Osteocyte (in vitro differentiated cells): ENCODE measurements at regions not wholly inside any gene's neighbourhood (a gene's known extent, or its start where the extent isn't known, plus 50 kb on each side); places are given as distances from the start of the nearest gene placed in this dataset.

Experiments
- DNase-seq: peaks from one replicate; pipeline ENCODE4 v3.0.0; 2021; ENCODE audit warnings: mixed read lengths; ENCODE audit not compliant: unreplicated experiment; ENCODE audit errors: extremely low spot score
- H3K27ac Mint-ChIP-seq: one replicate; pipeline ENCODE4 v1.8.0; 2021; ENCODE audit warnings: mild to moderate bottlenecking, mixed read lengths; ENCODE audit not compliant: unreplicated experiment
- H3K27me3 Mint-ChIP-seq: one replicate; pipeline ENCODE4 v1.8.0; 2021; ENCODE audit warnings: mixed read lengths; ENCODE audit not compliant: unreplicated experiment
- H3K36me3 Mint-ChIP-seq: one replicate; pipeline ENCODE4 v1.8.0; 2021; ENCODE audit warnings: mixed read lengths; ENCODE audit not compliant: unreplicated experiment
- H3K4me1 Mint-ChIP-seq: one replicate; pipeline ENCODE4 v1.8.0; 2021; ENCODE audit warnings: mixed read lengths; ENCODE audit not compliant: unreplicated experiment
- H3K4me3 Mint-ChIP-seq: one replicate; pipeline ENCODE4 v1.8.0; 2021; ENCODE audit warnings: mild to moderate bottlenecking, moderate library complexity, mixed read lengths; ENCODE audit not compliant: unreplicated experiment
- H3K9me3 Mint-ChIP-seq: one replicate; pipeline ENCODE4 v1.8.0; 2021; ENCODE audit warnings: mixed read lengths; ENCODE audit not compliant: unreplicated experiment
- CTCF ChIP-seq: fragments of 200-600 bp; sonication (generic); IDR thresholded peaks from 2 replicates; pipeline ENCODE4 v1.5.0; 2021; ENCODE audit warnings: antibody characterized with exemption, mild to moderate bottlenecking, moderate library complexity

GRCh38 chr4:123505095-123506010 lies 108.8 kb downstream of the SPRY1 start:
- DNase-seq = no peak
- H3K27ac Mint-ChIP-seq = peak overlapping the region; percentile 96
- H3K27me3 Mint-ChIP-seq = no peaks in the 10 kb centered on the region
- H3K36me3 Mint-ChIP-seq = peaks cover 2% of the 10 kb centered on the region
- H3K4me1 Mint-ChIP-seq = peaks cover 18% of the 10 kb centered on the region
- TF ChIP-seq CTCF = no peak
- no peaks in the 10 kb centered on the region for H3K9me3 Mint-ChIP-seq
- peak overlapping the region; percentile 92 for H3K4me3 Mint-ChIP-seq

GRCh38 chr4:123506011-123506695 lies 109.6 kb downstream of the SPRY1 start:
- Mint-ChIP-seq H3K9me3 (no peaks in the 10 kb centered on the region), H3K36me3 (peaks cover 2% of the 10 kb centered on the region), H3K4me1 (peaks cover 20% of the 10 kb centered on the region), H3K4me3 (peak overlapping the region; percentile 92), H3K27me3 (no peaks in the 10 kb centered on the region), H3K27ac (peak overlapping the region; percentile 96)
- TF ChIP-seq CTCF = no peak
- no peak for DNase-seq

GRCh38 chr4:123507376-123507775 lies 110.8 kb downstream of the SPRY1 start:
- Mint-ChIP-seq H3K27ac (no peak overlapping the region), H3K36me3 (peaks cover 2% of the 10 kb centered on the region), H3K4me3 (no peak overlapping the region), H3K9me3 (no peaks in the 10 kb centered on the region), H3K4me1 (peaks cover 20% of the 10 kb centered on the region), H3K27me3 (no peaks in the 10 kb centered on the region)
- DNase-seq = no peak
- no peak for TF ChIP-seq CTCF

- Mint-ChIP-seq H3K36me3 (peaks cover 2% of the 10 kb centered on the region), H3K27ac (no peak overlapping the region), H3K9me3 (no peaks in the 10 kb centered on the region), H3K4me3 (no peak overlapping the region), H3K27me3 (peaks cover 7% of the 10 kb centered on the region), H3K4me1 (peaks cover 16% of the 10 kb centered on the region)
- DNase-seq = no peak
- TF ChIP-seq CTCF = no peak
Measured at GRCh38 chr4:123510221-123510620, 113.6 kb downstream of the SPRY1 start.

GRCh38 chr4:123510659-123511058 lies 114.1 kb downstream of the SPRY1 start:
- H3K36me3 Mint-ChIP-seq = peaks cover 2% of the 10 kb centered on the region
- no peak overlapping the region for H3K27ac Mint-ChIP-seq
- peaks cover 7% of the 10 kb centered on the region for H3K27me3 Mint-ChIP-seq
- no peak for DNase-seq
- TF ChIP-seq CTCF = no peak
- H3K4me3 Mint-ChIP-seq = no peak overlapping the region
- H3K4me1 Mint-ChIP-seq = peaks cover 14% of the 10 kb centered on the region
- no peaks in the 10 kb centered on the region for H3K9me3 Mint-ChIP-seq
